ENCODE measurements at regions not wholly inside any gene's neighbourhood (a gene's known extent, or its start where the extent isn't known, plus 50 kb on each side); places are given as distances from the start of the nearest gene placed in this dataset.

GRCh38 chr11:26063915-26064314 lies 268.0 kb upstream of the ANO3 start:
- Histone ChIP-seq H3K4me2 (ENCODE audit: low read length) (no peak overlapping the region), H4K20me1 (ENCODE audit: insufficient read depth) (no peaks in the 10 kb centered on the region), H3K4me1 (ENCODE audit: control insufficient read depth in 1 of 2, insufficient read depth in 2 of 2, low read length in 2 of 2) (no peaks in the 10 kb centered on the region), H3K27ac (ENCODE audit: low read depth, low read length) (no peak overlapping the region), H3K9me3 (ENCODE audit: control insufficient read depth in 1 of 2, insufficient read depth in 1 of 2, low read depth in 1 of 2, low read length in 2 of 2) (peaks cover 6 to 28% of the 10 kb centered on the region in 2 experiments; a peak in 2 of 4 replicates), H3K9me2 (ENCODE audit: insufficient read depth) (no peaks in the 10 kb centered on the region), H3K79me2 (ENCODE audit: insufficient read depth, low read length) (no peaks in the 10 kb centered on the region), H3K9ac (ENCODE audit: low read length) (no peak overlapping the region), H3K27me3 (ENCODE audit: insufficient read depth, low read length) (no peaks in the 10 kb centered on the region), H3K36me3 (ENCODE audit: control insufficient read depth in 1 of 2, insufficient read depth in 2 of 2, low read length in 2 of 2) (no peaks in the 10 kb centered on the region), H2AFZ (ENCODE audit: low read depth, low read length, poor library complexity, severe bottlenecking) (no peak overlapping the region), H3K4me3 (replicated peaks in 1 of 2; ENCODE audit: low read depth in 1 of 2, low read length in 2 of 2) (no peak overlapping the region)
- DNase-seq (ENCODE audit: low read depth, low spot score): no peak
- BruUV-seq (replicated peaks): no TSS peak
- RAD21 ChIA-PET (ENCODE audit: low non-redundant PET in 1 of 2, low total read pairs in 2 of 2, uncharacterized antibody in 2 of 2, unreplicated experiment in 2 of 2): no interaction called here
- intact Hi-C loops (cut with micrococcal nuclease): no loop called here
- ATAC-seq: no peak
- TF ChIP-seq EZH2 (IDR thresholded peaks at IDR 0.05) (no peak), POLR2A (IDR thresholded peaks at IDR 0.05; ENCODE audit: borderline replicate concordance, extremely low read depth, insufficient read depth, insufficient read length) (no peak), CBX3 (IDR thresholded peaks at IDR 0.05; ENCODE audit: low read depth) (no peak)
- POLR2A ChIA-PET: no interaction called here
- CTCF ChIA-PET: no interaction called here

GRCh38 chr11:26065944-26066343 lies 266.0 kb upstream of the ANO3 start:
- CTCF ChIA-PET: no interaction called here
- no TSS peak for BruUV-seq (replicated peaks)
- Histone ChIP-seq H3K9ac (ENCODE audit: low read length) (no peak overlapping the region), H3K27me3 (ENCODE audit: insufficient read depth, low read length) (no peaks in the 10 kb centered on the region), H2AFZ (ENCODE audit: low read depth, low read length, poor library complexity, severe bottlenecking) (no peak overlapping the region), H3K9me2 (ENCODE audit: insufficient read depth) (no peaks in the 10 kb centered on the region), H4K20me1 (ENCODE audit: insufficient read depth) (no peaks in the 10 kb centered on the region), H3K4me1 (ENCODE audit: control insufficient read depth in 1 of 2, insufficient read depth in 2 of 2, low read length in 2 of 2) (no peaks in the 10 kb centered on the region), H3K4me3 (replicated peaks in 1 of 2; ENCODE audit: low read depth in 1 of 2, low read length in 2 of 2) (no peak overlapping the region), H3K79me2 (ENCODE audit: insufficient read depth, low read length) (no peaks in the 10 kb centered on the region), H3K4me2 (ENCODE audit: low read length) (no peak overlapping the region), H3K9me3 (ENCODE audit: control insufficient read depth in 1 of 2, insufficient read depth in 1 of 2, low read depth in 1 of 2, low read length in 2 of 2) (peaks cover 19 to 34% of the 10 kb centered on the region in 2 experiments; a peak in 2 of 4 replicates), H3K27ac (ENCODE audit: low read depth, low read length) (no peak overlapping the region), H3K36me3 (ENCODE audit: control insufficient read depth in 1 of 2, insufficient read depth in 2 of 2, low read length in 2 of 2) (no peaks in the 10 kb centered on the region)
- POLR2A ChIA-PET: no interaction called here
- DNase-seq (ENCODE audit: low read depth, low spot score) (no peak), ATAC-seq (no peak)
- RAD21 ChIA-PET (ENCODE audit: low non-redundant PET in 1 of 2, low total read pairs in 2 of 2, uncharacterized antibody in 2 of 2, unreplicated experiment in 2 of 2): no interaction called here
- intact Hi-C loops (cut with micrococcal nuclease): no loop called here
- no peak for TF ChIP-seq CEBPB (IDR thresholded peaks at IDR 0.05; ENCODE audit: low read depth)
- TF ChIP-seq ZBTB33 (IDR thresholded peaks at IDR 0.05; ENCODE audit: extremely low read depth, insufficient replicate concordance, low read length): no peak

Measured in HCT116 (cell line).